ENCODE measurements at regions not wholly inside any gene's neighbourhood (a gene's known extent, or its start where the extent isn't known, plus 50 kb on each side); places are given as distances from the start of the nearest gene placed in this dataset.

- ATAC-seq (peak; percentile 85), DNase-seq (ENCODE audit: low read depth, low spot score) (peak; percentile 25), FAIRE-seq (no peak)
- Histone ChIP-seq H3K9ac (ENCODE audit: control insufficient read depth, insufficient read depth, low read length) (no peak overlapping the region), H3K4me2 (ENCODE audit: control insufficient read depth, insufficient read depth) (no peak overlapping the region), H3K27ac (ENCODE audit: control insufficient read depth, insufficient read depth) (no peak overlapping the region), H3K36me3 (ENCODE audit: control insufficient read depth in 2 of 2, insufficient read depth in 2 of 2, low read length in 1 of 2) (no peaks in the 10 kb centered on the region), H3K9me3 (replicated peaks; ENCODE audit: control insufficient read depth, insufficient read depth, low read length) (no peaks in the 10 kb centered on the region; the same call in 2 of the 3 replicates), H3K79me2 (ENCODE audit: control insufficient read depth, insufficient read depth, low read length) (no peaks in the 10 kb centered on the region), H3K27me3 (replicated peaks in 1 of 2; ENCODE audit: control insufficient read depth in 2 of 2, insufficient read depth in 2 of 2, low read length in 1 of 2) (no peaks in the 10 kb centered on the region), H3K4me1 (ENCODE audit: control insufficient read depth, insufficient read depth, low read length) (no peaks in the 10 kb centered on the region), H4K20me1 (ENCODE audit: control insufficient read depth, insufficient read depth) (no peaks in the 10 kb centered on the region), H2AFZ (ENCODE audit: control insufficient read depth, low read depth, low read length) (no peak overlapping the region), H3K4me3 (no peak overlapping the region)
- intact Hi-C loops (cut with micrococcal nuclease; ENCODE audit: unreplicated experiment) (loop anchor here (5.0 kb wide), 1 partner anchor 117 kb away; no protein-coding TSS in a partner anchor), in situ Hi-C loops (cut with MboI) (no loop called here)
- BruUV-seq (replicated peaks), result no TSS peak
- CTCF ChIA-PET, result interaction anchor here (0.8 kb wide), 1 partner anchor 119 kb away, joined by 5 read pairs; no protein-coding TSS in a partner anchor
- SMC1A ChIA-PET (ENCODE audit: uncharacterized antibody, unreplicated experiment), result interaction anchor here (0.9 to 3.8 kb wide), 10 partner anchors 9 to 900 kb away, joined by 3 to 29 read pairs (median 3); no protein-coding TSS in a partner anchor
- RAD21 ChIA-PET (ENCODE audit: unreplicated experiment), result interaction anchor here (1.3 to 1.5 kb wide), 2 partner anchors 23 to 119 kb away, joined by 3 to 5 read pairs; no protein-coding TSS in a partner anchor
- POLR2A ChIA-PET, result interaction anchor here (1.3 kb wide), 1 partner anchor 26 kb away, joined by 3 read pairs; no protein-coding TSS in a partner anchor
- WGBS (ENCODE audit: insufficient coverage, insufficient replicate concordance, low lambda C conversion rate, missing lambda C conversion rate), result 10% methylated on average over 5 of the region's 5 CpGs
- TF ChIP-seq BCL11A (IDR thresholded peaks at IDR 0.05; ENCODE audit: low read depth, low read length) (peak; percentile 31; the same call in 1 of the 2 replicates), BACH1 (IDR thresholded peaks at IDR 0.05; ENCODE audit: borderline replicate concordance) (peak; percentile 26; the same call in 1 of the 2 replicates), ZNF217 (IDR thresholded peaks at IDR 0.05) (peak; percentile 74; the same call in 1 of the 2 replicates), HDAC2 (IDR thresholded peaks at IDR 0.05) (no peak), ETV6 (conservative IDR thresholded peaks at IDR 0.05 in 1 of 2, IDR thresholded peaks at IDR 0.05 in 1 of 2; ENCODE audit: borderline replicate concordance in 1 of 2, low read depth in 1 of 2) (no peak), KLF5 (IDR thresholded peaks at IDR 0.05; ENCODE audit: partially characterized antibody) (no peak), PBX3 (IDR thresholded peaks at IDR 0.05; ENCODE audit: insufficient replicate concordance, low read depth, low read length) (no peak), MTA2 (IDR thresholded peaks at IDR 0.05; ENCODE audit: low read depth) (peak; percentile 92), ATF7 (IDR thresholded peaks at IDR 0.05; ENCODE audit: low read depth) (peak; percentile 91), ZSCAN29 (IDR thresholded peaks at IDR 0.05) (0 out of 2 replicates have a peak, but pooled peaks have one; percentile 12), HSF1 (IDR thresholded peaks at IDR 0.05; ENCODE audit: low read depth, low read length) (no peak), DPF2 (IDR thresholded peaks at IDR 0.05) (peak; percentile 68), GABPA (IDR thresholded peaks at IDR 0.05; ENCODE audit: low read depth) (no peak)
- TF ChIP-seq, protein P1, sequence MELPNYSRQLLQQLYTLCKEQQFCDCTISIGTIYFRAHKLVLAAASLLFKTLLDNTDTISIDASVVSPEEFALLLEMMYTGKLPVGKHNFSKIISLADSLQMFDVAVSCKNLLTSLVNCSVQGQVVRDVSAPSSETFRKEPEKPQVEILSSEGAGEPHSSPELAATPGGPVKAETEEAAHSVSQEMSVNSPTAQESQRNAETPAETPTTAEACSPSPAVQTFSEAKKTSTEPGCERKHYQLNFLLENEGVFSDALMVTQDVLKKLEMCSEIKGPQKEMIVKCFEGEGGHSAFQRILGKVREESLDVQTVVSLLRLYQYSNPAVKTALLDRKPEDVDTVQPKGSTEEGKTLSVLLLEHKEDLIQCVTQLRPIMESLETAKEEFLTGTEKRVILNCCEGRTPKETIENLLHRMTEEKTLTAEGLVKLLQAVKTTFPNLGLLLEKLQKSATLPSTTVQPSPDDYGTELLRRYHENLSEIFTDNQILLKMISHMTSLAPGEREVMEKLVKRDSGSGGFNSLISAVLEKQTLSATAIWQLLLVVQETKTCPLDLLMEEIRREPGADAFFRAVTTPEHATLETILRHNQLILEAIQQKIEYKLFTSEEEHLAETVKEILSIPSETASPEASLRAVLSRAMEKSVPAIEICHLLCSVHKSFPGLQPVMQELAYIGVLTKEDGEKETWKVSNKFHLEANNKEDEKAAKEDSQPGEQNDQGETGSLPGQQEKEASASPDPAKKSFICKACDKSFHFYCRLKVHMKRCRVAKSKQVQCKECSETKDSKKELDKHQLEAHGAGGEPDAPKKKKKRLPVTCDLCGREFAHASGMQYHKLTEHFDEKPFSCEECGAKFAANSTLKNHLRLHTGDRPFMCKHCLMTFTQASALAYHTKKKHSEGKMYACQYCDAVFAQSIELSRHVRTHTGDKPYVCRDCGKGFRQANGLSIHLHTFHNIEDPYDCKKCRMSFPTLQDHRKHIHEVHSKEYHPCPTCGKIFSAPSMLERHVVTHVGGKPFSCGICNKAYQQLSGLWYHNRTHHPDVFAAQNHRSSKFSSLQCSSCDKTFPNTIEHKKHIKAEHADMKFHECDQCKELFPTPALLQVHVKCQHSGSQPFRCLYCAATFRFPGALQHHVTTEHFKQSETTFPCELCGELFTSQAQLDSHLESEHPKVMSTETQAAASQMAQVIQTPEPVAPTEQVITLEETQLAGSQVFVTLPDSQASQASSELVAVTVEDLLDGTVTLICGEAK (IDR thresholded peaks at IDR 0.05; ENCODE audit: borderline replicate concordance), result no peak
Measured at GRCh38 chr2:14424478-14425390, 207.8 kb upstream of the LRATD1 start.
